ENCODE measurements at regions not wholly inside any gene's neighbourhood (a gene's known extent, or its start where the extent isn't known, plus 50 kb on each side); places are given as distances from the start of the nearest gene placed in this dataset.

- no peak for DNase-seq
- no peak overlapping the region for H3K4me3 ChIP-seq (ENCODE audit: control insufficient read depth in 1 of 7, extremely low read depth in 1 of 7, insufficient read depth in 4 of 7, low read depth in 2 of 7, low read length in 6 of 7)
- POLR2A ChIA-PET = no interaction called here
- H3K27ac ChIP-seq (ENCODE audit: insufficient read depth in 1 of 2, low read depth in 1 of 2, low read length in 2 of 2, poor library complexity in 1 of 2, severe bottlenecking in 2 of 2) = no peak overlapping the region
- H3K4me1 ChIP-seq (ENCODE audit: control extremely low read depth in 1 of 4, control insufficient read depth in 4 of 4, insufficient read depth in 4 of 4, low read length in 3 of 4) = peaks cover 0 to 15% (median 9%) of the 10 kb centered on the region in 4 experiments
- H3K9me3 ChIP-seq (ENCODE audit: control extremely low read depth in 1 of 5, control insufficient read depth in 4 of 5, insufficient read depth in 2 of 5, low read depth in 1 of 5, low read length in 4 of 5) = no peaks in the 10 kb centered on the region
- CTCF ChIA-PET = interaction anchor here (1.0 kb wide), 1 partner anchor 18 kb away, joined by 3 read pairs; no protein-coding TSS in a partner anchor
- no peaks in the 10 kb centered on the region for H3K27me3 ChIP-seq (replicated peaks in 2 of 5; ENCODE audit: control insufficient read depth in 4 of 5, insufficient read depth in 5 of 5, low read length in 4 of 5)
- WGBS (ENCODE audit: insufficient coverage) = 96% methylated on average over 6 of the region's 6 CpGs
- no peaks in the 10 kb centered on the region for H3K36me3 ChIP-seq (ENCODE audit: control insufficient read depth in 4 of 4, insufficient read depth in 4 of 4, low read length in 3 of 4)
Measured at GRCh38 chr18:7288544-7288943, 57.7 kb downstream of the LRRC30 start.

GRCh38 chr18:7290077-7290476 lies 59.2 kb downstream of the LRRC30 start:
- DNase-seq = no peak
- CTCF ChIA-PET = interaction anchor here (1.0 to 1.6 kb wide), 4 partner anchors 13 to 39 kb away, joined by 3 to 6 read pairs (median 3); no protein-coding TSS in a partner anchor
- H3K4me3 ChIP-seq (ENCODE audit: control insufficient read depth in 1 of 7, extremely low read depth in 1 of 7, insufficient read depth in 4 of 7, low read depth in 2 of 7, low read length in 6 of 7) = no peak overlapping the region
- H3K27ac ChIP-seq (ENCODE audit: insufficient read depth in 1 of 2, low read depth in 1 of 2, low read length in 2 of 2, poor library complexity in 1 of 2, severe bottlenecking in 2 of 2) = no peak overlapping the region
- 100% methylated on average over 3 of the region's 3 CpGs for WGBS (ENCODE audit: insufficient coverage)
- H3K36me3 ChIP-seq (ENCODE audit: control insufficient read depth in 4 of 4, insufficient read depth in 4 of 4, low read length in 3 of 4) = no peaks in the 10 kb centered on the region
- POLR2A ChIA-PET = interaction anchor here (0.6 kb wide), 1 partner anchor 256 kb away, joined by 3 read pairs; no protein-coding TSS in a partner anchor
- H3K27me3 ChIP-seq (replicated peaks in 2 of 5; ENCODE audit: control insufficient read depth in 4 of 5, insufficient read depth in 5 of 5, low read length in 4 of 5) = no peaks in the 10 kb centered on the region
- peaks cover 0 to 15% (median 9%) of the 10 kb centered on the region in 4 experiments for H3K4me1 ChIP-seq (ENCODE audit: control extremely low read depth in 1 of 4, control insufficient read depth in 4 of 4, insufficient read depth in 4 of 4, low read length in 3 of 4)
- H3K9me3 ChIP-seq (ENCODE audit: control extremely low read depth in 1 of 5, control insufficient read depth in 4 of 5, insufficient read depth in 2 of 5, low read depth in 1 of 5, low read length in 4 of 5) = peaks cover 0 to 5% (median 0%) of the 10 kb centered on the region in 5 experiments

DNA sequence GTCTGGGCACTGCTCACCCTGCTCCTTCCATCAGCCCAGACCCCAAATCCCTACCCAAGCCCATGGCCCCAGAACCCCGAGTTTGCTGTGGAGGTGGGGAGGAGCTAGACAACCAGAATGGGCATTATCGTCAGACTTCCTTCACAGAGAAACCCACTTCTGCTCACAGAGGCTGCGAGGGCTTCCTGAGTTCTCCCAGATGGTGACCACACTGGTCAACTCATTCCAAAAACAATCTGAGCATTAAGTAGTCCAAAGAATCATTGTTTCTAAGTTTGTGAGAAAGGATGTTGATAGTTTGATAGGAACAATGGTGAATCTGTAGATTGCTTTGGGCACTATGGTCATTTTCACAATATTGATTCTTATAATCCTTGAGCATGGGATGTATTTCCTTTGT lies 60.2 kb downstream of the LRRC30 start:
- POLR2A ChIA-PET = interaction anchor here (0.6 kb wide), 1 partner anchor 220 kb away, joined by 3 read pairs; no protein-coding TSS in a partner anchor

DNA sequence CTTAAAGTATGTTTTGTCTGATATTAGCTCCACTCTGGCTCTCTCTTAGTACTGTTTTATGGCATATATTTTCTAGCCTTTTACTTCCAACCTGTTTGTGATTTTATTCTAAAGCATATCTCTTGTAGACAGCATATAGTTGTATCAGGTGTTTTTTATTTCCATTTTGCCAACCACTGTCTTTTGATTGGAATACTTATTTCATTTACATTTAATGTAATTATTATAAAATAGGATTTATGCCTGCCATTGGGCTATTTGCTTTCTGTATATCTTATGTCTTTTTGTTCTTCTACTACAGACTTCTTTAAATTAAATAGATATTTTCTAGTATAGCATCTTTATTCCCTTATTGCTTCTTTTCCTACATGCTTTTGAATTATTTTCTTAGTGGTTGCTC lies 67.3 kb downstream of the LRRC30 start:
- H3K27me3 ChIP-seq (replicated peaks in 2 of 5; ENCODE audit: control insufficient read depth in 4 of 5, insufficient read depth in 5 of 5, low read length in 4 of 5) = no peaks in the 10 kb centered on the region
- H3K4me3 ChIP-seq (ENCODE audit: control insufficient read depth in 1 of 7, extremely low read depth in 1 of 7, insufficient read depth in 4 of 7, low read depth in 2 of 7, low read length in 6 of 7) = no peak overlapping the region
- H3K27ac ChIP-seq (ENCODE audit: insufficient read depth in 1 of 2, low read depth in 1 of 2, low read length in 2 of 2, poor library complexity in 1 of 2, severe bottlenecking in 2 of 2) = no peak overlapping the region
- H3K4me1 ChIP-seq (ENCODE audit: control extremely low read depth in 1 of 4, control insufficient read depth in 4 of 4, insufficient read depth in 4 of 4, low read length in 3 of 4) = no peaks in the 10 kb centered on the region
- H3K36me3 ChIP-seq (ENCODE audit: control insufficient read depth in 4 of 4, insufficient read depth in 4 of 4, low read length in 3 of 4) = no peaks in the 10 kb centered on the region
- CTCF ChIA-PET = no interaction called here
- peaks cover 0 to 34% (median 5%) of the 10 kb centered on the region in 5 experiments for H3K9me3 ChIP-seq (ENCODE audit: control extremely low read depth in 1 of 5, control insufficient read depth in 4 of 5, insufficient read depth in 2 of 5, low read depth in 1 of 5, low read length in 4 of 5)
- DNase-seq = no peak
- POLR2A ChIA-PET = no interaction called here

More for the DNA sequence above, 60.2 kb downstream of the LRRC30 start:
- Histone ChIP-seq H3K4me3 (ENCODE audit: control insufficient read depth in 1 of 7, extremely low read depth in 1 of 7, insufficient read depth in 4 of 7, low read depth in 2 of 7, low read length in 6 of 7) (peak overlapping the region in 2 of 7 experiments; percentile 19 to 55), H3K36me3 (ENCODE audit: control insufficient read depth in 4 of 4, insufficient read depth in 4 of 4, low read length in 3 of 4) (no peaks in the 10 kb centered on the region), H3K9me3 (ENCODE audit: control extremely low read depth in 1 of 5, control insufficient read depth in 4 of 5, insufficient read depth in 2 of 5, low read depth in 1 of 5, low read length in 4 of 5) (peaks cover 0 to 13% (median 1%) of the 10 kb centered on the region in 5 experiments), H3K27ac (ENCODE audit: insufficient read depth in 1 of 2, low read depth in 1 of 2, low read length in 2 of 2, poor library complexity in 1 of 2, severe bottlenecking in 2 of 2) (no peak overlapping the region), H3K27me3 (replicated peaks in 2 of 5; ENCODE audit: control insufficient read depth in 4 of 5, insufficient read depth in 5 of 5, low read length in 4 of 5) (no peaks in the 10 kb centered on the region), H3K4me1 (ENCODE audit: control extremely low read depth in 1 of 4, control insufficient read depth in 4 of 4, insufficient read depth in 4 of 4, low read length in 3 of 4) (peaks cover 0 to 15% (median 9%) of the 10 kb centered on the region in 4 experiments)
- peak in 2 of 3 donors; percentile 16 for DNase-seq
- WGBS (ENCODE audit: insufficient coverage) = no CpG with 5 or more reads among the region's 3 CpGs
- CTCF ChIA-PET = interaction anchor here (1.2 to 1.6 kb wide), 2 partner anchors 13 to 38 kb away, joined by 3 read pairs; no protein-coding TSS in a partner anchor

DNA sequence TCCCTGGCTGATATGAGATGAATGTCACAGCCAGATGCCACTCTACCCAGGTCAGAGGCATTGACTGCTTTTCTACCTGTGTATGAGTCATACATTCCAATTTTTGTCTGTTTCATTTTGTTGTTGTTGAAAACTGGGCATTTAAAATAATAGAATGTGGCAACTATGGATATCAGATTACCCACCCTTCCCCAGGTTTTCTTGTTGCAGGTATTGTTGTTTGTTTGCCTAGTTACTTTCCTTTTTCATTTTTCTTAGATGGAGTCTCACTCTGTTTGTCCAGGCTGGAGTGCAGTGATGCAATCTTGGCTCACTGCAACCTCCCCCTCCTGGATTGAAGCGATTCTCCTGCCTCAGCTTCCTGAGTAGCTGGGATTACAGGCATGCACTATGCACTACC lies 70.2 kb downstream of the LRRC30 start:
- Histone ChIP-seq H3K9me3 (ENCODE audit: control extremely low read depth in 1 of 5, control insufficient read depth in 4 of 5, insufficient read depth in 2 of 5, low read depth in 1 of 5, low read length in 4 of 5) (peaks cover 0 to 20% (median 4%) of the 10 kb centered on the region in 5 experiments), H3K4me1 (ENCODE audit: control extremely low read depth in 1 of 4, control insufficient read depth in 4 of 4, insufficient read depth in 4 of 4, low read length in 3 of 4) (no peaks in the 10 kb centered on the region), H3K36me3 (ENCODE audit: control insufficient read depth in 4 of 4, insufficient read depth in 4 of 4, low read length in 3 of 4) (no peaks in the 10 kb centered on the region), H3K27me3 (replicated peaks in 2 of 5; ENCODE audit: control insufficient read depth in 4 of 5, insufficient read depth in 5 of 5, low read length in 4 of 5) (no peaks in the 10 kb centered on the region), H3K27ac (ENCODE audit: insufficient read depth in 1 of 2, low read depth in 1 of 2, low read length in 2 of 2, poor library complexity in 1 of 2, severe bottlenecking in 2 of 2) (no peak overlapping the region), H3K4me3 (ENCODE audit: control insufficient read depth in 1 of 7, extremely low read depth in 1 of 7, insufficient read depth in 4 of 7, low read depth in 2 of 7, low read length in 6 of 7) (no peak overlapping the region)
- CTCF ChIA-PET = no interaction called here
- POLR2A ChIA-PET = interaction anchor here (0.7 kb wide), 1 partner anchor 31 kb away, joined by 3 read pairs; no protein-coding TSS in a partner anchor
- WGBS (ENCODE audit: insufficient coverage) = 83% methylated on average over 1 of the region's 1 CpG
- no peak for DNase-seq

DNA sequence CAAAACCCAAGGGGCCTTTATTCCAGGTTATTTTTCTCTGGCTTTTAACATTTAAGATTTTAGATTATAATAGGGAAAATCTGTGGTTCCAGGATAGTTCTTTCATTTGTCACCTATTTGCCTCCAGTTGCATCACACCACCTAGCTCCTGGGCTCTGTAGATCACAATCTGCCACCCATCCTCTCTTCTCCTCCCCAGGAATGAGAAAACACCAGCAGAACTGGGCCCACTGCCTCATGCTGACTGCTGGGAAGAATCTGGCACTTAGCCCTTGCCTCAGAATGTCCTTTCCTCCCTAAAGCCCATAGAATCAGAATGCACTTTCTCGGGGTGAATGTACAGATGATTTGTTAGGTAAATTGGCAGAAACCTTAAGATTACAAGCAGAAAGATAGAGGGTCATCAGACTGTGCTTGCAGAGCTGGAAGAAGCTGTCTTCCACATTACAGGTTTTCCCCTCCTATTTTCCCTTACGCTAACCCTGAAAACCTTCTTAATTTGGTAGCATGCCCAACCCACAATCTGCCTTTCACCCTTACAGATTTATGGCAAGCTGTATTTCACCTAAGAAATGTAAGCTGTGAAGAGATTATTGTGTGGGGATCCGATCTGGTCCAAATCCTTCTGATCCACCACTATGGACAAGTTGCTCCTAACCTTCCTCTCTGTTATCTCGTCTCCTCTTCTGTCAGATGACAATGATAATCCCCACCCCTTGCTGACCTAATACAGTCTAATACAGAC lies 72.6 kb downstream of the LRRC30 start:
- peaks cover 0 to 19% (median 3%) of the 10 kb centered on the region in 5 experiments for H3K9me3 ChIP-seq (ENCODE audit: control extremely low read depth in 1 of 5, control insufficient read depth in 4 of 5, insufficient read depth in 2 of 5, low read depth in 1 of 5, low read length in 4 of 5)
- ChIA-PET CTCF (interaction anchor here (0.6 to 1.2 kb wide), 2 partner anchors 13 to 16 kb away, joined by 3 to 7 read pairs; no protein-coding TSS in a partner anchor), POLR2A (no interaction called here)
- no peak overlapping the region for H3K4me3 ChIP-seq (ENCODE audit: control insufficient read depth in 1 of 7, extremely low read depth in 1 of 7, insufficient read depth in 4 of 7, low read depth in 2 of 7, low read length in 6 of 7)
- no peaks in the 10 kb centered on the region for H3K27me3 ChIP-seq (replicated peaks in 2 of 5; ENCODE audit: control insufficient read depth in 4 of 5, insufficient read depth in 5 of 5, low read length in 4 of 5)
- 20% methylated on average over 1 of the region's 4 CpGs for WGBS (ENCODE audit: insufficient coverage)
- H3K36me3 ChIP-seq (ENCODE audit: control insufficient read depth in 4 of 4, insufficient read depth in 4 of 4, low read length in 3 of 4) = no peaks in the 10 kb centered on the region
- no peaks in the 10 kb centered on the region for H3K4me1 ChIP-seq (ENCODE audit: control extremely low read depth in 1 of 4, control insufficient read depth in 4 of 4, insufficient read depth in 4 of 4, low read length in 3 of 4)
- no peak for DNase-seq
- no peak overlapping the region for H3K27ac ChIP-seq (ENCODE audit: insufficient read depth in 1 of 2, low read depth in 1 of 2, low read length in 2 of 2, poor library complexity in 1 of 2, severe bottlenecking in 2 of 2)

- DNase-seq = no peak
- H3K36me3 ChIP-seq (ENCODE audit: control insufficient read depth in 4 of 4, insufficient read depth in 4 of 4, low read length in 3 of 4) = no peaks in the 10 kb centered on the region
- no peak overlapping the region for H3K4me3 ChIP-seq (ENCODE audit: control insufficient read depth in 1 of 7, extremely low read depth in 1 of 7, insufficient read depth in 4 of 7, low read depth in 2 of 7, low read length in 6 of 7)
- CTCF ChIA-PET = interaction anchor here (0.6 to 1.2 kb wide), 2 partner anchors 13 to 17 kb away, joined by 3 to 7 read pairs; no protein-coding TSS in a partner anchor
- H3K27ac ChIP-seq (ENCODE audit: insufficient read depth in 1 of 2, low read depth in 1 of 2, low read length in 2 of 2, poor library complexity in 1 of 2, severe bottlenecking in 2 of 2) = no peak overlapping the region
- WGBS (ENCODE audit: insufficient coverage) = 95% methylated on average over 4 of the region's 6 CpGs
- no peaks in the 10 kb centered on the region for H3K27me3 ChIP-seq (replicated peaks in 2 of 5; ENCODE audit: control insufficient read depth in 4 of 5, insufficient read depth in 5 of 5, low read length in 4 of 5)
- POLR2A ChIA-PET = no interaction called here
- H3K9me3 ChIP-seq (ENCODE audit: control extremely low read depth in 1 of 5, control insufficient read depth in 4 of 5, insufficient read depth in 2 of 5, low read depth in 1 of 5, low read length in 4 of 5) = peaks cover 0 to 18% (median 3%) of the 10 kb centered on the region in 5 experiments
- no peaks in the 10 kb centered on the region for H3K4me1 ChIP-seq (ENCODE audit: control extremely low read depth in 1 of 4, control insufficient read depth in 4 of 4, insufficient read depth in 4 of 4, low read length in 3 of 4)
Measured at GRCh38 chr18:7304061-7304370, 73.1 kb downstream of the LRRC30 start.
